HG03064 (cell line): ENCODE measurements at regions not wholly inside any gene's neighbourhood (a gene's known extent, or its start where the extent isn't known, plus 50 kb on each side); places are given as distances from the start of the nearest gene placed in this dataset.
"Not testable (repeated sequence)": the region's sequence is repeated elsewhere in the genome, so short reads cannot be mapped to it uniquely, and the experiment has no call there.

Source experiments
- ATAC-seq: cut with Tn5 transposase; IDR thresholded peaks from one replicate; pipeline ENCODE4 v1.9.1; 2021; ENCODE audit warnings: low read depth; ENCODE audit not compliant: unreplicated experiment

DNA sequence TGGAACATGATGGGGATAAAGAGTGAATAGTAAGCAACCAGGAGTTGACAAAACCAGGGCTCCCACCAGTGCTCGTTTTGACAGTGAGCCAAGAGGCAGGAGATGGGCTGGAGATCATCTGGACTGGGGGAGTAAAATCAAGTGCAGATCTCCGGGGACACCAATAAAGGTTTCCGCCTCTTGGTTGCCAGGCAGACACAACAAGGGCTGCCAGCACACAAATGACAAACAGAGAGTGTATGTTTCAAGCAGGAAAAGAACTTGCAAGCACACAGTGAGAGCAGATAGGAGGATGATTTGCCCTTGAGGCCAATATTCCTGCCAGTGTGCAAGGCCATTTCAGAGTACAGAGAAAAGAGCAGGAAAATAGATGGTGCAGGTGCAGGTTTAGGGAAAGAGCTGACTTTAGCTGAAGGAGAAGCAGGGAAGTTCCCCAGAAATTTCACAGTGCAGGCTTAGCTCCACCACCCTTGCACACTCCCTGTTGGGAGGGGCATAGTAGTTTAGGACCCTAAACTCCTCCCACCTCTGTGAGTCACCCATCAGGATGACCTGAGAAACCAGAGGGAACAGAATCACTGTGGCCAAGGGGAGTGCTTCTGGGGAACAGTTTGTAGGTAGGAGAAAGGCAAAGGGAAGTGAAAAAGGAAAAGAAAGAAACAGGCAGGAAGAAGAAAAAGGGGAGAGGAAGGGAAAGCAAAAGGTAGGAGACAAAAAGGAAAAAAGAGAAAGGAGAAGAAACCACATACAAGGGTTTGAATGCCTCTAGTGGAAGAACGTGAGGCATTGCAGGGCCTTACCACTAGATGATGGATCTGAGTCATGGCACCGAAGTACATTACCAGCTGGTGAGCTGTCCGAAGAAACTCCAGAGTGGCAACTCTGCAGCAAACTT is 404.4 kb downstream of the SLC6A15 start:
- peak; percentile 59 for ATAC-seq

- no peak for ATAC-seq
These were observed 406.3 kb downstream of the SLC6A15 start for GRCh38 chr12:84506282-84506681.

DNA sequence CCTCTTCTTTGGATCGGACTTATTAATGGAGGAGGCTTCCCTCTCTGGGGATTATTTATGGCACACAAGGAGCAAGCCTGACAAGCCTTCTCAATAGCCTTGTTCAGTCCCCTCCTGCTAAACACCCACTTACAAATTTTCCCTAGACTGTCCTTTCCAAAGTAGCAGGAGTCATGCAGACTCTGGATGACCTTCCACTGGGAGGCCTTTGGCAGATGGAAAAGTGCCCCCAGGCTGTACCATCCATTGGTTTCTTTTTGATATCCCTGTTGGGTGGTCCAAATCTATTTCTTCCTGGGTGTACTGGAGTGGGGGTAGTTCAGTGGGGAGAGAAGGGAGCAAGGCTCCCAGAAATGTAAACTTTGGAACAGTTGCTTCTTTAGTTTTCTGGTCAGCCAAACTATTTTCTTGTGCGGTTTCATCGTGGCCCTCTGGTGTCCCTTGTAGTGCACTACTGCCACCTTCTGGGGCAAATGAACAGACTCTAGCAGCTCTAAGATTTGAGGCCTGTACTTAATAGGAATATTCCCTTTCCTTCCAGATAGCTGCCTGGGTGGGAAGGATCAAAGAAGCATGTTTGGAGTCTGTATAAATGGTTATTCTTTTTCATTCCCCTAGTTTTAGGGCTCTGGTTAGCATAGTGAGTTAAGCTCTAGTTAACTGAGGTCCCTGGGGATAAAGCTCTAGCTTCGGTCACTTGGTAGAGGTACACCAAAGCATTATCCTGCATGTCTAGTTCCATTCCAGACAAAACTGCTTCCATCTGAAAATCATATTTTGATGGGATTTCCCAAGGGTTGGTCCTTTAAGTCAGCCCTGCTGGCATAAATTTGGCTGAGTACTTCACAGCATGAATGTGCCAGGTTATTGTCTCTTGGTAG is 409.5 kb downstream of the SLC6A15 start:
- no peak for ATAC-seq

DNA sequence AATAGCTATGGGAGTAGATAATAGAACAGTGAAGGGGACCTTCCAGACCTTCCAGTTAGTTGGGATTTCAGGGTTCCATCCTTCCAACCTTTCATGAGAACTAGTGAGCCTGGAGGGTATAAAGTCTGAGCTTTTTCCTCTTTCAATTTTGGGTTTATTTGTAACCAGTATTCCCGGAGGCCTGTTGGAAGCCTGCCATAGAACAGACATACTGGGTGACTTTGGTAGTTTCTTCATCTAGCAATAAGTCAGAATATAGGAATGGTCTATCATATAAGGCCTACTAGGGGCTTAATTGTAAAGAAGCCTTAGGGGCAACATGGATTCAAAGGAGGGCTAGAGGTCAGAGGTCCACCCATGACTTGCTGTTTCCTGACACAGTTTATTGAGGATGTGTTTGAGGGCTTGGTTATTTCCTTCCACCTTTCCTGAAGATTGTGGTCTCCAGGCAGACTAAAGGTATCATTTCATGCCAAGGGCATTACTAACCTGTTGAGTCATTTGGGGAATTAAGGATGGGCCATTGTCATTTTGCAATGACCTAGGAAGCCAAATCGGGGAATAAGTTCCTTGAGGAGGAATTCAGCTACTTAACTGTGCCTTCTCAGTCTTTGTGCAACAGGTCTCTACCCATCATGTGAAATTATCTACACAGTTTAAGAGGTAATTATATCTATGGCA is 410.3 kb downstream of the SLC6A15 start:
- no peak for ATAC-seq

DNA sequence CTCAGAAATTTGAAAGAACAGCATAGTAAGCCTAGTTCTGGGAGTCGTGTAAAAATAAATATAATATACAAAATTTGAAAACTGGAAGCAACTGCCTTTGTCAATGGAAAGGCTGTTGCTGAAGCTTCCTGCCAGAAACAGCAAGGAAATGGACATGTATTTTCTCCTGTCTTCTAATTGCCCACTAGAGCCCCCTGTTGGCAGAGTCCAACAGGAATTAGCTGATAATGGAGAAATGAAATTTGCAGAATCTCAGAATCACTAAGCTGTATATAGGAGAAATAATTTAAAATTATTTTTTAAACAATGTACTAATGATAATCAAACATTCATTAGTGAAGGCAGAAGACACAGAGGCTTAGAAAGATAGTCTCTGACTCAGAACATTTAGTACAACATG is 414.8 kb downstream of the SLC6A15 start:
- no peak for ATAC-seq

GRCh38 chr12:84495711-84496110 is 416.9 kb downstream of the SLC6A15 start:
- no peak for ATAC-seq

- ATAC-seq = no peak
These were observed 420.2 kb downstream of the SLC6A15 start for GRCh38 chr12:84492351-84492883.

GRCh38 chr12:84484798-84485197 is 427.8 kb downstream of the SLC6A15 start:
- no peak for ATAC-seq

DNA sequence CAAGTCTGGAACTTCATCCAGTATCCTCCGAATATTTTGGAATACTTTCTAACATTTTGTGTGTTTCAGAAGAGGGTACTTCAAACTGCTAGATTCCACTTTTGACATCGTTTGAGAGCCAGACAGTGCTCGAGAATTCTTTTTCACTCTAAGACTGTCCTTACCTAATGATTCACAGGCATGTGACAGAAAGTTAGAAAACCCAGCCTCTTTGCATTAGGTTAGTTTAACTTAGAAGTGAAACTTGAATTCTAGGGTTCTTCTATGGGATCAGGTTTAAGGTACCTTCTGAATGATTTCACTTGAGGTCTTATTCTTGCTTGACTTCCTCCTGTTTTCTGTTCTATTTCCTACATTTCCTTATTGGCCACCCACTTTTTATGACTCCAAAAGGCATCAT is 431.8 kb downstream of the SLC6A15 start:
- ATAC-seq = no peak

DNA sequence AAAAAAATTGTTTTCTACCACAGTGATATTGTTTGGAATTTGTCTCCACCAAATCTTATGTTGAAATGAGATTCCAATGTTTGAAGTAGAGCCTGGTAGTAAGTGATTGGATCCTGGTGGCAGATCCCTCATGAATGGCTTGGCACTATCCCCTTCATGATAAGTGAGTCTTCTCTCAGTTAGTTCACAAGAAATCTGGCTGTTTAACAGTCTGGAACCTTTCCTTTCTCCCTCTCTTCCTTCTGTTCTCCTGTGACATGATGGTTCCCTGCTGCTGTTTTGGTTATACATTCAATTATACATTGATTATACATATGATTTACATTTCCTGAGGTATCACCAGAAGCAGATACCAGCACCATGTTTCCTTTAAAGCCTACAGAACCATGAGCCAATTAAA is 442.2 kb downstream of the SLC6A15 start:
- ATAC-seq = no peak

DNA sequence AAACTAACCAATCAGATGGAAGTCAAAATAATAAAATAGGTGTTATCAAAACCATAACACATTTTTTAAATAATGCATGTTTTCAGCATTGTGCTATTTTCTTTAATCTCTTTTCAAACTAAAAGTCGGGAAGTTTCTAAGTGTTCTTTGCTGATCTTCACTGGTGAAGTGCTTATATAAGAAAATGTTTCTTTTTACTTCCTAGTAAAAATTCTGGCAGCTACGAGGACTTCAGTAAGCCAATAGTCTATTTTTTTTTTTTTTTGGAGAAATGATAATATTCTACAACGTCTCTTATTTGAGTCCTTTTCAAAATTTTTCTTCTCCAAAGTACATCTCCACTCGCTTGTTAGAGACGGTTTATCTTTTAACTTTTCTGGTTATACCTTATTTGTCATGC is 448.0 kb downstream of the SLC6A15 start:
- ATAC-seq = no peak

GRCh38 chr12:84463741-84464495 is 448.7 kb downstream of the SLC6A15 start:
- ATAC-seq = no peak

DNA sequence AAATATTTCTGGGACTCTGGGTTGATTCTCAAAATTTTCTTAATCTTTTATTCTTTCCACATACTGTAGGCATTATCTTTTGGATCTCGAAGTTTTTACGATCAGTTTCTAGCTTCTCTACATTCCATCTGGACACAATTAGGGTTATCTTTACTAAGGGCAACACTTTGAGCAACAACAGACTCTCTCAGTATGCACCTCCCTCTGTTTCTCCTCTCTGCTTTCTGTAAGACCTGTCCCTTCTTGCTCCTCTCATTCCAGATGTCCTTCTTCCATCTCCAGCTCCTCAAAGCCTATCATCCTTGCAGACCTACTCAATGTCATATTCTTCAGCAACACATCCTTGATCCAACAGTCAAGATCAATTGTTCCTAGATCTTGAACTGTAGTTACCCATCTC is 457.0 kb downstream of the SLC6A15 start:
- ATAC-seq = no peak

- not testable (repeated sequence) for ATAC-seq
These were observed 466.1 kb downstream of the SLC6A15 start for GRCh38 chr12:84446478-84446877.

DNA sequence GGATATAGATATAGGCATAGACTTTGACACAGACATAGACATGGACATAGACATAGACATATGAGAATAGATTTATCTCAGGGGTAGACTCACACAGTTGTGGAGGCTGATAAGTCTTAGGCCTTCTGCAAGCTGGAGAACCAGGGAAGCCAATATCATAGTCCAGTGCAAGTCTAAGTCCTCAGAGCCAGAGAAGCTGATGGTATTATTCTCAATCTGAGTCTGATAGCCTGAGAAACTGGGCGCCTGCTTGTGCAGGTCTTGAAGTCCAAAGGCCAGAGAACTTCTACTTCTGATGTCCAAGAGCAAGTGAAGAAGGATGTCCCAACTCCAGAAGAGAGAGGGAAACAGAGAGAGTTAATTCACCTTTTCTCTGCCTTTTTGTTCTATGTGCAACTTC is 476.5 kb downstream of the SLC6A15 start:
- ATAC-seq = no peak

DNA sequence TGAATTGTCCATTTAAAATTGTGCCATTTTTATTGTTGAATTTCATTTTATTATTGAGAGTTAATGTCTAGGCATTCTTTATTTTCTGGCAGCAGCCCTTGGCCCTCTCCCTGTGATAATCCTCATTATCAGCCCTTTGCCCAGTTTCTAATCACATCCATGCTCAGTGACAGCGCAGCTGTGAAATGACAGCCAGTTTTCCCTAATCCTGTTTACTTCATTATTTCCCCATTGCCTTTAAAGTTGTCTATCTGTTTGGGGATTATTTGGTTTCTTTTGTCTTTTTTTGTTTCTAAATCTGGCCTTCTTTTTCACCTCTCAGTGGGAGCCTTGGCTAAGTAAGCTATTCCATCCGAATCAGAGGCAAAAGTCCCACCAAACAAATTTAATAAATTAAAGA is 476.9 kb downstream of the SLC6A15 start:
- ATAC-seq = no peak

GRCh38 chr12:84422340-84422739 is 490.3 kb downstream of the SLC6A15 start:
- ATAC-seq = no peak

- ATAC-seq = no peak
These were observed 491.5 kb downstream of the SLC6A15 start for GRCh38 chr12:84421103-84421502.

DNA sequence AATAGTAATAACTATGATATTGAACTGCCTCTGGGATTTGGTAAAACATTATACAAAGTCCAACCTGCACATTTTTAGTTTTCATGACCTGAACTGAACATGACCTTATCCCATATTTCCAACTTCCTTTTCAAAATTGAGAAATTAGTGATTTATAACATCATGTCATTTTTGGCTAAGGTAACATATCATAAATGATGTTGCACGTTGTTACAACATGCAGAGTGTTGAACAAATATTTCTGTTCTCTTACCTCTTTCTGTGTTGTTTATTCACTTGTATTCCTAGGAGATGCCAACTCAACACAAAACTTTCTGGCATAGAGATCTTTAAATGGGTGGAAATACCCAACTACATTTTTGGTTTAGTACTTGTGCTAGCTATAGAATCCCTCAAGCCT is 496.0 kb downstream of the SLC6A15 start:
- no peak for ATAC-seq

DNA sequence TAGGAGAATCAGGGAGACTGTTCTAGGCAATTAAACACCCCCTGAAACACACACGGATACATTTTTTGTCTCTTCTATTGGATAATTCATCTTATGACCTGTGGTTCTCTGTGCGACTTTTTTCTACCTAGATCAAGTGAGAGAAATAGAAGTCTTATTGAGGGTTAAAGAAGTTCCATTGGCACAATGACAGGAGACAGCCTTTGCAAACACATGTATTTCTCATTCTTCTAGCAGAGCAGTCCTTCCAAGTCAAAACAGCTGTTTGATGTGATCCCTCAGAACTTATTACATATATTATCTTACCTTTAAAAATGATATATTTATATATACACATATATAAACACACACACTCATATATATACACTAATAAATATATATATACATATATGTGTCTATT is 496.7 kb downstream of the SLC6A15 start:
- ATAC-seq = no peak
